Astrocyte (in vitro differentiated cells and primary cell): ENCODE measurements at regions not wholly inside any gene's neighbourhood (a gene's known extent, or its start where the extent isn't known, plus 50 kb on each side); places are given as distances from the start of the nearest gene placed in this dataset.

Source experiments
- CTCF ChIP-seq: IDR thresholded peaks from 2 replicates; pipeline ENCODE4 v1.5.1; 2011; ENCODE audit warnings: low read depth, mild to moderate bottlenecking, inconsistent platforms, low read length, moderate library complexity; ENCODE audit not compliant: insufficient read depth
- EZH2 ChIP-seq: IDR thresholded peaks from 2 replicates; pipeline ENCODE4 v1.6.1; 2012; ENCODE audit warnings: mild to moderate bottlenecking, low read length, inconsistent platforms; ENCODE audit not compliant: insufficient read depth

- TF ChIP-seq CTCF (no peak), EZH2 (no peak)
Observed at GRCh38 chr22:22776121-22776520, 111.5 kb upstream of the IGLL5 start.
